A549 (cell line): ENCODE measurements at regions not wholly inside any gene's neighbourhood (a gene's known extent, or its start where the extent isn't known, plus 50 kb on each side); places are given as distances from the start of the nearest gene placed in this dataset.

ENCODE experiments used
- CHD2 ChIP-seq: fragments of 150-350 bp; IDR thresholded peaks from 2 replicates; pipeline ENCODE4 v1.6.1; 2014; ENCODE audit warnings: low read length; ENCODE audit not compliant: partially characterized antibody
- EP300 ChIP-seq, 2 experiments: fragments of >200 bp; sonication (Bioruptor Twin); formaldehyde crosslinking; IDR thresholded peaks; 2 replicates in 1 of 2; 3 replicates in 1 of 2; pipeline ENCODE4 v1.6.1; 2016 to 2017
- JUN ChIP-seq, 2 experiments: fragments of >200 bp; sonication (Bioruptor Twin); formaldehyde crosslinking; IDR thresholded peaks; 2 replicates in 1 of 2; 3 replicates in 1 of 2; pipeline ENCODE4 v1.6.1; 2016 to 2017
- JUNB ChIP-seq: fragments of >200 bp; sonication (Bioruptor Twin); formaldehyde crosslinking; IDR thresholded peaks from 2 replicates; pipeline ENCODE4 v1.6.1; 2016
- MYC ChIP-seq: IDR thresholded peaks from 2 replicates; pipeline ENCODE4 v1.6.1; 2012; ENCODE audit warnings: mild to moderate bottlenecking, inconsistent platforms, low read length, improper control_type of control experiment, borderline replicate concordance
- NR3C1 ChIP-seq: fragments of >200 bp; sonication (Bioruptor Twin); formaldehyde crosslinking; IDR thresholded peaks from 3 replicates; pipeline ENCODE4 v1.6.1; 2017
- POLR2A ChIP-seq: IDR thresholded peaks from 2 replicates; pipeline ENCODE4 v1.6.1; 2012; ENCODE audit warnings: mild to moderate bottlenecking, low read length
- RCOR1 ChIP-seq: fragments of 150-350 bp; IDR thresholded peaks from 2 replicates; pipeline ENCODE4 v1.6.1; 2014; ENCODE audit warnings: antibody characterized with exemption, low read length, low read depth
- RFX5 ChIP-seq: fragments of 450-650 bp; IDR thresholded peaks from 2 replicates; pipeline ENCODE4 v1.7.1; 2014; ENCODE audit warnings: antibody characterized with exemption, mild to moderate bottlenecking, moderate library complexity
- RNF2 ChIP-seq: fragments of 200-600 bp; sonication (generic); IDR thresholded peaks from 2 replicates; pipeline ENCODE4 v1.6.1; 2016; ENCODE audit warnings: low read depth, mild to moderate bottlenecking, antibody characterized with exemption, moderate library complexity, borderline replicate concordance
- ZSCAN20 ChIP-seq: fragments of 250-450 bp; sonication (Bioruptor Pico); IDR thresholded peaks from 2 replicates; pipeline ENCODE4 v1.8.0; 2022; ENCODE audit warnings: mild to moderate bottlenecking, moderate library complexity
- TF ChIP-seq, protein P1 (sequence below): fragments of >200 bp; sonication (Bioruptor Twin); formaldehyde crosslinking; IDR thresholded peaks from 3 replicates; pipeline ENCODE4 v1.5.1; 2016
- TF ChIP-seq, protein P2 (sequence below): IDR thresholded peaks from 2 replicates; pipeline ENCODE4 v1.6.1; 2012

DNA sequence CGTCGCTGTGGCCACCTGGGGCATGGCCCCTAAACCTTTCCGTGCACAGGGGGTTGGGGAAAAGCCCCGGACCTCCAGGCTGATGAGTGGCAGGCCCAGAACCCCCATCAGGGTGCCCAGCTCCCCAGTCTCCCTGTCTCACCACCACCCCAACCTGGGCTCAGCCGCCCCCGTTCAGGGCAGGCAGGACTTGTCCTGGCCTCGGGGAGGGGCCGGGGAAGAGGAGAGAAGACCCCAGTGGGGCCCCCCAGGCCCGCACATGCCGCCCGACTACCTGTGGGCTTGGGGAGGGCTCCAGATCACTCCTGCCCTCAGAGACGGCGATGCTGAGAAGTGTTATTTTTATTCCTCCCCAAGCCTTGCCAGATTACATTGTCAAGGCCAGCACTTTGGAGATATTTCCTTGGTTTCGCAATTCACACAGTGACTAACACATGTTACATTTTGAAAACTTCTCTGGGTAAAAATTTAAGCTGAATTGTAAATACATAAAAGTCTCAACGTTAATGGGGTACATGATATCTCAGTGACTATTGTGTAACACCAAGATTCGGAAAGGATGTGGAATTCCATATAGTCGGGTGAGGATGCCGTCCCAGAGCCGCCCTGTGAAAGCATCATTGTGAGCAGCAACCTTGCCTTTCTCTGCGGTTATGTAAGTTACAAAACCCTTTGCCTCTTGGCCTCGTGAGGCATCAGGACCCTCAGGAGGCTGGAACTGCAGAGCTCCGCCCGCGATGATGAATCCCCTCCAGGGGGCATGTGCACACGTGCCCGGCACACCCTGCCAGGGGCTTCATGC lies 85.6 kb upstream of the DIO3 start:
- TF ChIP-seq EP300 (IDR thresholded peaks at IDR 0.05) (peak; percentile 92; a peak in 3 of 5 replicates), POLR2A (no peak), MYC (no peak; the same call in 1 of the 2 replicates), NR3C1 (no peak), ZSCAN20 (CRISPR knock-in tag) (no peak), RNF2 (no peak), RCOR1 (no peak), JUN (IDR thresholded peaks at IDR 0.05) (peak; percentile 83 to 93), RFX5 (no peak), CHD2 (no peak), JUNB (peak; percentile 96)
- TF ChIP-seq, protein P1, sequence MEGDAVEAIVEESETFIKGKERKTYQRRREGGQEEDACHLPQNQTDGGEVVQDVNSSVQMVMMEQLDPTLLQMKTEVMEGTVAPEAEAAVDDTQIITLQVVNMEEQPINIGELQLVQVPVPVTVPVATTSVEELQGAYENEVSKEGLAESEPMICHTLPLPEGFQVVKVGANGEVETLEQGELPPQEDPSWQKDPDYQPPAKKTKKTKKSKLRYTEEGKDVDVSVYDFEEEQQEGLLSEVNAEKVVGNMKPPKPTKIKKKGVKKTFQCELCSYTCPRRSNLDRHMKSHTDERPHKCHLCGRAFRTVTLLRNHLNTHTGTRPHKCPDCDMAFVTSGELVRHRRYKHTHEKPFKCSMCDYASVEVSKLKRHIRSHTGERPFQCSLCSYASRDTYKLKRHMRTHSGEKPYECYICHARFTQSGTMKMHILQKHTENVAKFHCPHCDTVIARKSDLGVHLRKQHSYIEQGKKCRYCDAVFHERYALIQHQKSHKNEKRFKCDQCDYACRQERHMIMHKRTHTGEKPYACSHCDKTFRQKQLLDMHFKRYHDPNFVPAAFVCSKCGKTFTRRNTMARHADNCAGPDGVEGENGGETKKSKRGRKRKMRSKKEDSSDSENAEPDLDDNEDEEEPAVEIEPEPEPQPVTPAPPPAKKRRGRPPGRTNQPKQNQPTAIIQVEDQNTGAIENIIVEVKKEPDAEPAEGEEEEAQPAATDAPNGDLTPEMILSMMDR, result no peak
- TF ChIP-seq, protein P2, sequence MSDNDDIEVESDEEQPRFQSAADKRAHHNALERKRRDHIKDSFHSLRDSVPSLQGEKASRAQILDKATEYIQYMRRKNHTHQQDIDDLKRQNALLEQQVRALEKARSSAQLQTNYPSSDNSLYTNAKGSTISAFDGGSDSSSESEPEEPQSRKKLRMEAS, result peak; percentile 96
